ENCODE measurements at regions not wholly inside any gene's neighbourhood (a gene's known extent, or its start where the extent isn't known, plus 50 kb on each side); places are given as distances from the start of the nearest gene placed in this dataset.

GRCh38 chr5:155836089-155836803 is 490.7 kb upstream of the SGCD start (continued):
- TF ChIP-seq AFF4 (CRISPR knock-in tag; IDR thresholded peaks at IDR 0.05; ENCODE audit: borderline replicate concordance) (no peak), ESRRA (CRISPR knock-in tag; IDR thresholded peaks at IDR 0.05; ENCODE audit: borderline replicate concordance) (no peak), AR (CRISPR knock-in tag; IDR thresholded peaks at IDR 0.05) (no peak), ATF2 (CRISPR knock-in tag; IDR thresholded peaks at IDR 0.05; ENCODE audit: borderline replicate concordance, low read depth) (no peak), TP53 (CRISPR knock-in tag; IDR thresholded peaks at IDR 0.05) (no peak)

DNA sequence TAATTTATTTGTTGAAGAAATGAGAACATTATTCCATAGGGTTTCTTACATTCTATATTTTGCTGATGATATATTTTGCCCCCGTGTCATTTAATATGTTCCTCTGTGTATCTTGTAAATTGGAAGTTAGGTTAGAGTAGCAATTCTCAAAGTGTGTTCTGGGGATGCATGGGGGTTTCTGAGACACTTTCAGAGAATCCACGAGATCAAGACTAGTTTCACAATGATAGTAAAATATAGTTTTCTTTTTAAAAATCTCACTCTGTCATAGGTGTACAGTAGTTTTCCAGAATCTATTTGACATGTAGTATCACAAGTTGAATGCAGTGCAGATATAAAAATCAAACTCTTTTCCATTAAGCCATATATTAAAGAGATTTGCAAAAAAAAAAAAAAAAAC is 488.6 kb upstream of the SGCD start:
- CTCF ChIA-PET = no interaction called here
- Mint-ChIP-seq H3K27me3 (ENCODE audit: low read depth) (no peaks in the 10 kb centered on the region), H3K27ac (no peak overlapping the region), H3K4me1 (peaks cover 6% of the 10 kb centered on the region; the same call in 1 of the 2 replicates), H3K36me3 (no peaks in the 10 kb centered on the region), H3K4me3 (no peak overlapping the region), H3K9me3 (peaks cover 4% of the 10 kb centered on the region)
- ATAC-seq (no peak), DNase-seq (ENCODE audit: low spot score) (no peak)
- TF ChIP-seq SP1 (CRISPR knock-in tag; conservative IDR thresholded peaks at IDR 0.05) (no peak), ZNF219 (CRISPR knock-in tag; IDR thresholded peaks at IDR 0.05; ENCODE audit: borderline replicate concordance) (no peak), NR2C2 (CRISPR knock-in tag; IDR thresholded peaks at IDR 0.05) (no peak), TEAD1 (CRISPR knock-in tag; IDR thresholded peaks at IDR 0.05) (no peak), ERG (CRISPR knock-in tag; IDR thresholded peaks at IDR 0.05) (no peak), ZNF396 (CRISPR knock-in tag; IDR thresholded peaks at IDR 0.05; ENCODE audit: borderline replicate concordance) (no peak), SOX15 (CRISPR knock-in tag; IDR thresholded peaks at IDR 0.05) (no peak), ZSCAN18 (CRISPR knock-in tag; IDR thresholded peaks at IDR 0.05) (no peak), TP53 (CRISPR knock-in tag; IDR thresholded peaks at IDR 0.05) (no peak)
- TF ChIP-seq, protein P1, sequence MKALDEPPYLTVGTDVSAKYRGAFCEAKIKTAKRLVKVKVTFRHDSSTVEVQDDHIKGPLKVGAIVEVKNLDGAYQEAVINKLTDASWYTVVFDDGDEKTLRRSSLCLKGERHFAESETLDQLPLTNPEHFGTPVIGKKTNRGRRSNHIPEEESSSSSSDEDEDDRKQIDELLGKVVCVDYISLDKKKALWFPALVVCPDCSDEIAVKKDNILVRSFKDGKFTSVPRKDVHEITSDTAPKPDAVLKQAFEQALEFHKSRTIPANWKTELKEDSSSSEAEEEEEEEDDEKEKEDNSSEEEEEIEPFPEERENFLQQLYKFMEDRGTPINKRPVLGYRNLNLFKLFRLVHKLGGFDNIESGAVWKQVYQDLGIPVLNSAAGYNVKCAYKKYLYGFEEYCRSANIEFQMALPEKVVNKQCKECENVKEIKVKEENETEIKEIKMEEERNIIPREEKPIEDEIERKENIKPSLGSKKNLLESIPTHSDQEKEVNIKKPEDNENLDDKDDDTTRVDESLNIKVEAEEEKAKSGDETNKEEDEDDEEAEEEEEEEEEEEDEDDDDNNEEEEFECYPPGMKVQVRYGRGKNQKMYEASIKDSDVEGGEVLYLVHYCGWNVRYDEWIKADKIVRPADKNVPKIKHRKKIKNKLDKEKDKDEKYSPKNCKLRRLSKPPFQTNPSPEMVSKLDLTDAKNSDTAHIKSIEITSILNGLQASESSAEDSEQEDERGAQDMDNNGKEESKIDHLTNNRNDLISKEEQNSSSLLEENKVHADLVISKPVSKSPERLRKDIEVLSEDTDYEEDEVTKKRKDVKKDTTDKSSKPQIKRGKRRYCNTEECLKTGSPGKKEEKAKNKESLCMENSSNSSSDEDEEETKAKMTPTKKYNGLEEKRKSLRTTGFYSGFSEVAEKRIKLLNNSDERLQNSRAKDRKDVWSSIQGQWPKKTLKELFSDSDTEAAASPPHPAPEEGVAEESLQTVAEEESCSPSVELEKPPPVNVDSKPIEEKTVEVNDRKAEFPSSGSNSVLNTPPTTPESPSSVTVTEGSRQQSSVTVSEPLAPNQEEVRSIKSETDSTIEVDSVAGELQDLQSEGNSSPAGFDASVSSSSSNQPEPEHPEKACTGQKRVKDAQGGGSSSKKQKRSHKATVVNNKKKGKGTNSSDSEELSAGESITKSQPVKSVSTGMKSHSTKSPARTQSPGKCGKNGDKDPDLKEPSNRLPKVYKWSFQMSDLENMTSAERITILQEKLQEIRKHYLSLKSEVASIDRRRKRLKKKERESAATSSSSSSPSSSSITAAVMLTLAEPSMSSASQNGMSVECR (CRISPR knock-in tag; IDR thresholded peaks at IDR 0.05; ENCODE audit: borderline replicate concordance) = no peak
- POLR2A ChIA-PET = no interaction called here
